ENCODE measurements at regions not wholly inside any gene's neighbourhood (a gene's known extent, or its start where the extent isn't known, plus 50 kb on each side); places are given as distances from the start of the nearest gene placed in this dataset.
"Not testable (repeated sequence)": the region's sequence is repeated elsewhere in the genome, so short reads cannot be mapped to it uniquely, and the experiment has no call there.

- not testable (repeated sequence) for DNase-seq
Measured at GRCh38 chrX:134045372-134045771, 60.0 kb upstream of the GPC3 start.

DNA sequence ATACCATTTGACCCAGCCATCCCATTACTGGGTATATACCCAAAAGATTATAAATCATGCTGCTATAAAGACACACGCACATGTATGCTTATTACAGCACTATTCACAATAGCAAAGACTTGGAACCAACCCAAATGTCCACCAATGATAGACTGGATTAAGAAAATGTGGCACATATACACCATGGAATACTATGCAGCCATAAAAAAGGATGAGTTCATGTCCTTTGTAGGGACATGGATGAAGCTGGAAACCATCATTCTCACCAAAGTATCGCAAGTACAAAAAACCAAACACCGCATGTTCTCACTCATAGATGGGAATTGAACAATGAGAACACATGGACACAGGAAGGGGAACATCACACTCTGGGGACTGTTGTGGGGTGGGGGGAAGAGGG lies 81.7 kb upstream of the GPC3 start:
- not testable (repeated sequence) for DNase-seq

GRCh38 chrX:134071899-134072298 lies 86.5 kb upstream of the GPC3 start:
- not testable (repeated sequence) for DNase-seq

- DNase-seq = no peak
Measured at GRCh38 chrX:134073341-134073740, 87.9 kb upstream of the GPC3 start.

DNA sequence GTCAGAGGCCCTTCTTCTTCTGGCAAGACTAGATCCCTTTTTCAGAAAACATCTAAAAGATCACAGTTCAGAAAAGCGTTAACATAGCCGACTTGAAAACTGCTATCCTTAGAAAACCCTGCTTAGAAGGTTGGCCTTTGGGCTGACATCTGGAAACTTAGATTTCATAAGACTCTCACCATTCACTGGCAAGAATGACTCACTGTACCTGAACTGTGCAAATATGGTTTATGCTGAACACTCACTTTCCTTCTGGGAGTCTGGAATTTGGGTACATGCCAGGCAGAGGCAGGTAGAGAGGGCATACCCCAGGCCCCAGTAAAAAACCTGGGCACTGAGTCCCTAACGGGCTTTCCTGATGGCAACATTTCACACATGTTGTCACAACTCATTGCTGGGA lies 88.8 kb upstream of the GPC3 start:
- DNase-seq = no peak

- no peak for DNase-seq
Measured at GRCh38 chrX:134075894-134076718, 90.7 kb upstream of the GPC3 start.

GRCh38 chrX:134095366-134095765 lies 110.0 kb upstream of the GPC3 start:
- no peak for DNase-seq

- no peak for DNase-seq
Measured at GRCh38 chrX:134101636-134102035, 116.2 kb upstream of the GPC3 start.

- no peak for DNase-seq
Measured at GRCh38 chrX:134115270-134115669, 121.7 kb upstream of the CCDC160 start.

- DNase-seq = no peak
Measured at GRCh38 chrX:134137341-134137740, 99.6 kb upstream of the CCDC160 start.

GRCh38 chrX:134139090-134139489 lies 97.9 kb upstream of the CCDC160 start:
- DNase-seq = no peak

DNA sequence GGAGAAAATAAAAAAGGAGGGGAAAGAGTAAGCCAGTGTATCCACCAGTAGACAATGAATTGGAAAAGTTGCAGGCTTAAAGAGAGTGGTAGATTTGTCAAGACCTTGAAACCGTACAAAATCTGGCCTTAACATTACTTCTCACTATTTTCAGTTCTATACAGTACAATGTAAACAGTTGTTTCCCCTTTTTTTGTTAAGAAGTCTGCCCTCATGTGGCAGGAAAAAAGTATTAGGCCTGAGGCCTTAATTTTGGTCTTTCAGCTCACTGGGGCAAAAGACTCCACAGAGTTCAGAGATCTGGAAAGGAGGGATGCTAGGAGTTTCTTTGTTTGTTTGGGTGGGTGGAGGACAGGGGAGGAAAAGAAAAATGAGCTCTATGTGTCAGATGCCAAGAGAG lies 92.8 kb upstream of the CCDC160 start:
- peak; percentile 14 to 48 (median 34) for DNase-seq

DNA sequence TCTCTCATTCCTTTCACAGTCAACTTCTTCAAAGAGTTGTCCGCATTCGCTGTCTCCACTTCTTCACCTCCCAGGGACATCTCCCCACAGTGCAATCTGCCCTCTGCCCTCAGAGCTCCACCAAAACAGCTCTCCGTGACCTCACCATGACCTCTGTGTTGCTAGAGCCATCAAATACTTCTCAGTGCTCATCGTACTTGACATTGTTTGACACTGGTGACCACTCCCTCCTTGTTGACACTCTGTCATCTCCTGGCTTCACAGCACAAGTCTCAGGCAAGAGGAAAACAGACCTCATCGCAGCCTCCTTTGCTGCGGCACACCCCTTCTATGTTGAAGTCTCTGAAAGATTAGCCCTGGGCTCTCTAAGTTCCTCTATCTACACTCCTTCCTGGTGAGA lies 90.5 kb upstream of the CCDC160 start:
- DNase-seq = no peak

DNA sequence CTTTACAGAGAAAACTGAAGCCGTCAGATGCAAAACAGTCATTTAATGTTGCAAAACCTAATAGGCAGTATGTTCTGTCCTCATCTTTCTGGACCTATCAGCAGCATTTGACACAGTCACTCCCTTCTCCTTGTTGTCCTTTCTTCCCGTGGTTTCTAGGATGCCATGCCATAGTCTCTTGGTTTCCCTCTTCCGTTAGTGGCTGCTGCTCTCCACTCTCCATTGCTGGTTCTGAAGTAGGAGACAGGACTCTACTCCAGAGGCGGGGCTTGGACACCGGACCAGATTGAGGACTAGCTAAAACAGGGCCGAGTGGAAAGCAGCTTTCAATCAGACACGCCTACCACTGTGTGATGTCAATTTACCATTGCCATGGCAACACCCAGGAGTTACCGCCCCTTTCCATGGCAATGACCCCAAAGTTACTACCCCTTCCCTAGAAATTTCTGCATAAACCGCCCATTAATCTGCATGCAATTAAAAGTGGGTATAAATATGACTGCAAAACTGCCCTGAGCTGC lies 88.8 kb upstream of the CCDC160 start:
- no peak for DNase-seq

DNA sequence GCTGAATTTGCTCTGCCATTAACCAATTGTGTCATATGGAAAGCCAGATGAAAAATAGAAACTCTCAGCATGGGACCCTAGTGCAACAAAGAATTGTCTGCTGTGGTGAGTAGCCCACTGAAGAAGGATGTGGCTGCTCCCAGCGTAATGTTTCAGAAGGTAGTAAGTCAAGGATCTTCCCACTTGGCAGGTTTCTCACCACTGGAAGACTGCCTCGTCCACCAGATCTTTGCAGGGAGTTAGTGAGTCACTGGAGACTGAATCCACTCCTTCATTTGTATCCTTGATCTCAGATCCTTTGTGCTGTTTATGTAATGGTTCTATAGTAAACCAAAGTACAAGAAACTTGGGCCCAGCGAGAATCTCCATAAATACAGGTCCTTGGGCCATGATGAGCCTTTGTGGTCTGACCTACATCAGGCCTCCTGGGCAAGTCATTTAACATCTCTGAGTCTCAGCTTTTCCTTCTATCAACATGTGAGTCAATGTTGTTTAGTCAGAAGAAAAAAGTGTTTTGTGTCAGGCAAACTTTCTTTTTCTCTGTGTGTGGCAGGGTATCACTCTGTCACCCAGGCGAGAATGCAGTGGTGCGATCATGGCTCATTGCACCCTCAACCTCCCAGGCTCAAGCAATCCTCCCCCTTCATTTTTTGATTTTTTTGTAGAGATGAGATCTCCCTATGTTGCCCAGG lies 78.0 kb upstream of the CCDC160 start:
- DNase-seq = no peak

GRCh38 chrX:134161162-134161561 lies 75.8 kb upstream of the CCDC160 start:
- peak in 1 of 4 experiments; percentile 4 for DNase-seq

DNA sequence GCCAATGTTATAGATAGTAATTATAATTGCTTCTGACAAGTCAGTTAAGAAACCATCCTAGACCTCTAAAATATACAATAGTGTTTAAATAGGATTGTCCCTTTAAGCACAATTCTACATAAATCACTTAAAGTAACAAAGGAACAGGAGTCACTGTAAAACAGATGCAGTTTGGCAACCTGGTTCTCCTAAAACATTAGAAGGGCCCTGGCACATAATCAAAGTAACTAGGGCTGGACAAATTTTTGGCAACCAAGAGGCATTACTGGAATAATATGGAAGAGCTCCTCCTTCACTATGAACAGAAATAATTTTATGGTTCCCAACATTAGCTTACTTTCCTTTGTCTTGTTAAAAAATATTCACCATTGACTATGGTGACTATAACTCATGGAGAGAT lies 75.0 kb upstream of the CCDC160 start:
- no peak for DNase-seq

GRCh38 chrX:134163836-134164235 lies 73.1 kb upstream of the CCDC160 start:
- DNase-seq = no peak

- peak in 2 of 4 experiments; percentile 1 to 6 for DNase-seq
Measured at GRCh38 chrX:134167591-134168203, 69.3 kb upstream of the CCDC160 start.

GRCh38 chrX:134171661-134172587 lies 65.1 kb upstream of the CCDC160 start:
- peak; percentile 20 to 48 (median 32) for DNase-seq

GRCh38 chrX:134172588-134173259 lies 64.3 kb upstream of the CCDC160 start:
- peak; percentile 5 to 52 (median 32) for DNase-seq
